ENCODE measurements at regions not wholly inside any gene's neighbourhood (a gene's known extent, or its start where the extent isn't known, plus 50 kb on each side); places are given as distances from the start of the nearest gene placed in this dataset.

GRCh38 chr2:9103663-9104277 is 100.3 kb upstream of the MBOAT2 start:
- DNase-seq: no peak

- DNase-seq: no peak
Measured at GRCh38 chr2:9102861-9103662, 99.6 kb upstream of the MBOAT2 start.

DNA sequence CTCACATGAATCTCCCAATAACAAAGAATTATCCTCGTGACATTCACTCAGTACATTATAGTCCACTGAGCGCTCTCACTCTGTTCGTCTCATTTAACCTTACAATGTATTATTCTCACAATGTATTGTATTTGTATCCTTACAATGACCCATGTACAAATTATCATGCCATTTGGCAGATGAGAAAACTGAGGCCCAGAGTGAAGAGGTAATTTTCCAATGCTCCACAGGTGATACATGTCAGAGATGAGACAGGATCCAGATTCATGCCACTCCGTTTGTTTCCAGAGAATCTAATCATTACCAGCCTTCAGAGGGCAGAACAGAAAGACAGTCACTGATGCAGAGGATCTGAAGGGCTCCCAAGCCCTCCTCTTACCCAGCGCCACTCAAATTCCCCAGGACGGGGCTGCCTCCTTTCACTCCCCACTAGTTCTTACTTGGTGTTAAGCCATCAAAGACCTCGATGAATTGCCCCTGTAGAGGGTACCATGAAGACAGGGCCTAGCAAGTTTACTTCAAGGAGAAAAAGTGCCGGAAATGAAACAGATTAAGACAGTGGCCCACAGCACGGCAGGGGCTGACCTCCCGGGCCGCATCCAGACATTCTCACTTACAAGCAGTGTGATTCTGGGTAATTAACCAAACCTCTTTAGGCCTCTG is 98.4 kb upstream of the MBOAT2 start:
- DNase-seq: no peak

DNA sequence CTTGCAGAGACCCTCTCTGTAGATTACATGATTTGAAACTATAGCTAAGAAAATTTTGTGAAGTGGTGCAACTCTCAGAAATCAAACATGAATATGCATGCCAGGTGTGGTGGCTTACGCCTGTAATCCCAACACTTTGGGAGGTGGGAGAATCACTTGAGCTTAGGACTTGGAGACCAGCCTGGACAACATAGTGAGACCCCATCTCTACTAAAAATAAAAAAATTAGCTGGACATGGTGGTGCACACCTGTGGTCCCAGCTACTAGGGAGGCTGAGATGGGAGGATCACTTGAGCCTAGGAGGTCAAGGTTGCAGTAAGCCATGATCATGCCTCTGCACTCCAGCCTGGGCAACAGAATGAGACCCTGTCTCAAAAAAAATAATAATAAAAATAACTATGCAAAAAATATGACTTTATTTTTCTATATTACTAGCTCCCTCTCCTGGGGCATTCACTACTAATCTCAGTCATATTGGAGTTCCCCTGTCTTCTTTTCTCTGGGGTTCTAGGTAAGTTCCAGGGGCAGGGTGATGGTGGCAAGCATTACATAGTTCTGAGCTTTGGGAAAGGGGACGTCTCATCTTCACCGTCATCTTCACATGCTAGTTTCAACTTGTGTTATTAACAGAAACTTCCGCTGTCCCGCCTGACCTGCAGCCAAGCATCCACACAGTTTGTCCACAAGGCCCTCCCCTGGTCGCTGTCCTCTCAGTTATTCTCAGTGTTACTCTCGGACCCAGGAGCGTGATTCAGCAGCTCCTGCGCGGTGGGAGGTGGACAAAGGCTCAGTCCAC is 96.8 kb upstream of the MBOAT2 start:
- no peak for DNase-seq

DNA sequence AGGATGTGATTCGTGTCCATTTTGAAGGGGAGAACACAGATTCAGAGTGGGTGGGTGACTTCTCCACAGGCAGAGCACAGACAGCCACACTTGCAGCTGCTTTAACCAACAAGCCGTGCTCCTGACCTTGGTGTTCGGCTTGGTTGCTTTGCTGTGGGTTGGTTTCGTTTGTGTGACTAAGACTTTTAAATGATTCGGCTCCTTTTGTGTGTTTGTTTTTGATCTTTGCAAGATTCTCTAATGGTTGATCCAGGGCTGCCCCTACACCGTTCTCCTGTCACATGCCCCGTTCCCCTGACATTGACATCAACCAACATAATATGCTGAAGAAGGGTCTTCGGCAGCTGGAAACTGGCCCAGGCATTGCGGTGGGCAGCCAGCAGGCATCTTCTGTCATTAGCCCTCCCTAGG is 95.9 kb upstream of the MBOAT2 start:
- DNase-seq: no peak

- DNase-seq: no peak
Measured at GRCh38 chr2:9097892-9098291, 94.4 kb upstream of the MBOAT2 start.

GRCh38 chr2:9097239-9097638 is 93.8 kb upstream of the MBOAT2 start:
- no peak for DNase-seq

GRCh38 chr2:9096761-9097160 is 93.3 kb upstream of the MBOAT2 start:
- no peak for DNase-seq

DNA sequence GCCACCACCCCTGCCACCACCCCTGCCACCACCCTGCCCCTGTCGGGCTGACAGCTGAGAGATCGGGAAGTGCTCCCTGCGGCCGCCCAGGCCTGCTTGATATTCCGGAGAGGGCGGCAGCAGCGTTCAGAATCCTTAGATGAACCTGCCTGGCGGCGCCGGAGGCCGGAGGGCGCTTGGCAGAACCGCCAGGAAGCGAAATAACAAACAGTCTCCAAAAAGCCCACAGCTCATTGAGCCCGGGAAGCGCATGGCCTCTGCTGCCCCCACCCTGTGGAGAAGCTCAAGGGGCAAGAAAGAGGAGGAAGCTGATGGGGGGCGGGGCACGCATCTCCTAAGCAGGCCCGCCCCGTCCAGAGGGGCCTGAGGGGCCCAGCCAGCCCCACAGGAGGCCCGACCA is 92.2 kb upstream of the MBOAT2 start:
- no peak for DNase-seq

GRCh38 chr2:9095226-9095625 is 91.7 kb upstream of the MBOAT2 start:
- no peak for DNase-seq

- DNase-seq: no peak
Measured at GRCh38 chr2:9094117-9094516, 90.6 kb upstream of the MBOAT2 start.

DNA sequence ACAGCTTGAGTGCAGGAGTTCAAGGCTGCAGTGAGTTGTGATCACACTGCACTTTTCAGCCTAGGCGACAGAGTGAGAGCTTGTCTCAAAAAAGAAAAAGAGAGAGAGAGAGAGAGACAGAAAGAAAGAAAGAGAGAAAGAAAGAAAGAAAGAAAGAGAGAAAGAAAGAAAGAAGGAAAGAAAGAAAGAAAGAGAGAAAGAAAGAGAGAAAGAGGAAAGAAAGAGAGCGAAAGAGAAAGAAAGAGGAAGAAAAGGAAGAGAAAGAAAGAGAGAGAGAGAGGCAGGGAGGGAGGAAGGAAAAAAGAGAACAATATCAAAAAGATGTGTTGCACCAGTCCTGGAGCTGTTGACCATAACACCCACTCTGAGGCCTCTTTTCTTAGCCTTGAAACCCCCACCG is 89.8 kb upstream of the MBOAT2 start:
- no peak for DNase-seq

DNA sequence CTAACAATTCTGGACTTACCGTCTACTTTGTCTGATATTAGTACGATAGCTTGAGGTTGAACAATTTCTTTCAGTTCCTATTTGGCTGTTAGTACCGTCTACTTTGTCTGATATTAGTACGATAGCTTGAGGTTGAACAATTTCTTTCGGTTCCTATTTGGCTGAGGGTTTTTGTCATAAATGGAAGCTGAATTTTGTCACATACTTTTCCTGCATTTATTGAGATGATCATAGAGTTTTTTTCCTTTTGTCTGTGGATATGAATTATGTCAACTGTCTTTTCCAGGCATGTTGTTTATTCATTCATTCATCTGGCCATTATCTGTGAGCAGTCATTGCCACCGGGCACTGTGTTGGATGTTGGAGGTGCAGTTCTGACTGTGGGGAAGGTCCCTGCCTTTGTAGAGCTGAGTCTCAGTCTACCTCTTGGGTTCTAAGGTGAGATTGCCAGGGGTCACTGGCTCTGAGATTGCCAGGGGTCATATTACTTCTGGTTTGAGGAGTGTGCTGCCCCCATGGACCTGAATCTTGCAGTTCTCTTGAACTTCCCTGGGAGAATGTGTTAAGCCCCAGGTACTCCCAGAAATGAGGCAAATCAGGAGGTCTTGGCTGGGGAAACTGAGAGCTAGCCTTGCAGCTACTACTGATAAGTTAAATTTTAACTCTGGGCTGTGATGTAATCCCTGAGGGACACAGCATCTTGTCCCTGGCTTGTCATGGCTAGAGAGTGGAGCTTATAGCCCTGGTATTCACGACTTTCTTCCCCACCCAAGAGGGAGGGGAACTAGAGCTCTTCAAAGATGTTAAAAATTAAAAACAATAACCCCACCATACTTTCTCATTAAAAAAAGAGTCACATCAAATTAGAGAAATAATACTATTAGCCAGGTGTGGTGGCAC is 89.1 kb upstream of the MBOAT2 start:
- no peak for DNase-seq

DNA sequence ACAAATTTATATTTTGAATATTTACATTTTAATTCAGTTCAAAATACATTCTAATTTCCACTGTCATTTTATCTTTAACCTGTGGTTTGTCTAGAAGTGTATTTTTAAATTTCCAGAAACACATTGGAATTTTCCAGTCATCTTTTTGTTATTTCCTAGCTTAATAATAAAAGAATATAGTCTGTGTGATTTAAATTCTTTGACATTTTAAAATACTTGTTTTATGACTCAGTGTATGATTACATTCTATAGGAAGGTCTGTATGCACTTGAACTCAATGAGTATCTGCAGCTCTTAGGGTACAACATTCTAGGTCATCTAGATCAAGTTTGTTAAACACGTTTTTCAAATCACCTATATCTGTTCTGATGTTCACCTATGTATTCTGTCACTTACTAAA is 88.3 kb upstream of the MBOAT2 start:
- no peak for DNase-seq

DNA sequence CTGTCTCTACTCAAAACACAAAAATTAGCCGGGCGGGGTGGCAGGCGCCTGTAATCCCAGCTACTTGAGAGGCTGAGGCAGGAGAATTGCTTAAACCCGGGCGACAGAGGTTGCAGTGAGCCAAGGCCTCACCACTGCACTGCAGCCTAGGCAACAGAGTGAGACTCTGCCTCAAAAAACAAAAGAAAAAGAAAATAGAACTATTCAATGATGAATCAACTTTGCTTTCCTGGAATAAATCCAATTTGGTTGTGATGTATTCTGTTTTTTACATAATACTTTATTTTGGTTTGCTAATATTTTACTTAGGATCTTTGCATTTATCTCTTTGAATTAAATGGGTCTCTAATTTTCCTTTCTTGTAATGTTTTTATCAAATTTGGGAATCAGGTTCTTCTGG is 86.3 kb upstream of the MBOAT2 start:
- DNase-seq: no peak

GRCh38 chr2:9087121-9087681 is 83.7 kb upstream of the MBOAT2 start:
- DNase-seq: no peak

- DNase-seq: no peak
Measured at GRCh38 chr2:9086465-9086864, 83.0 kb upstream of the MBOAT2 start.

DNA sequence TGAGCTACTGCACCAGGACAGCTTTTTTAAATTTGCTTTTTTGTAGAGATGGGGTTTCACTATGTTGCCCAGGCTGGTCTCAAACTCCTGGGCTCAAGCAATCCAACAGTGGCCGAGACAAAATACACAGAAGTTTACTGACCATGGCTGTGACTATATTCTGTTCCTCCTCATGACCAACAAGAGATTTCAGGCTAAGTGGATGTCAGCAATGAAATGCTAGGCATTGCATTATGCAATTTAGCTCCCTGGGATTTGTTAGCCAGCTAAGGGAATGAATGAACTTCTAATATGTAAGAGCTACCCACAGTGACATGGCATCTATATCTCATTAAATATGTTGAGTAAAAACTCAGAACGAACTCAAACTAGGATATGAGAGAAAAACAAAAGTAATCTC is 81.9 kb upstream of the MBOAT2 start:
- DNase-seq: no peak

- DNase-seq: no peak
Measured at GRCh38 chr2:9083287-9083686, 79.8 kb upstream of the MBOAT2 start.

DNA sequence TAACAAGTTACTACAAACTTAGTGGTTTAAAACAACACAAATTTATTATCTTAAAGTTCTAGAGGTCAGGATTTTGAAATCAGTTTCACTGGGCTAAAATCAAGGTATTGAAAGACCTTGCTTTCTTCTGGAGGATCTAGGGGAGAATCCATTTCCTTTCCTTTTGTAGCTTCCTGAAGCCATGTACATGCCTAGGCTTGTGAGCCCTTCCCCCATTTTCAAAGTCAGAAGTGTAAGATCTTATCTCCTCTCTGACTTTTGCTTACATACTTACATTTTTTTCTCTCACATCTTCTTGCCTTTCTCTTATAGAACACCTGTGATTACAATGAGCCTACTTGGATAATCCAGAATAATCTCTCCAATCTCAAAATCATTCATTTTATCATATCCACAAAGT is 78.7 kb upstream of the MBOAT2 start:
- no peak for DNase-seq

DNA sequence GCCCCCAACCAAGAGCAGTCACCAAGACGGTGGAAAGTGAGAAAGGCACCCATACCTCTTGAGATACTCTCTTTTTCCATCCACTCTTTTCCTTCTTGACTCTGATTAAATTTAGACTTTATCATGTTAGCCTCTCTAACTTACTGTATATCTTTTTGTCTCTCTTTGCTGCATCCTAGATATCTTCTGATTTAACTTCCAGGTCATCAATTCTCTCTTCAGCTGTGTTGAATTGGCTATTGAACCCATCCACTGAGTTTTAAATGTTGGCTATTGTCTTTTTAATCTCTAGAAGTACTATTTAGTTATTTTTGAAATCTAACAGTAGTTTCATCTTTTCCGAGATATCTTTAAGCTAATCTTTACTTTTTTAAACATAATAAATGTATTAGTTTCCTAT is 78.3 kb upstream of the MBOAT2 start:
- DNase-seq: no peak

GRCh38 chr2:9078405-9078804 is 74.9 kb upstream of the MBOAT2 start:
- no peak for DNase-seq

All from SHP77 treated with DMSO at 0.1 percent for 48 hours (cell line).